ENCODE measurements at regions not wholly inside any gene's neighbourhood (a gene's known extent, or its start where the extent isn't known, plus 50 kb on each side); places are given as distances from the start of the nearest gene placed in this dataset.

- Histone ChIP-seq H3K4me1 (no peaks in the 10 kb centered on the region), H3K36me3 (no peaks in the 10 kb centered on the region), H3K27me3 (no peaks in the 10 kb centered on the region), H3K9me3 (no peaks in the 10 kb centered on the region), H3K4me3 (no peak overlapping the region), H3K27ac (no peak overlapping the region)
- DNase-seq = peak in 1 of 2 donors; percentile 60
- 56 to 63% methylated on average over 6 to 8 of the region's 8 CpGs for WGBS, 2 donors
- TF ChIP-seq POLR2AphosphoS5 (IDR thresholded peaks at IDR 0.05) = no peak
- TF ChIP-seq EP300 (IDR thresholded peaks at IDR 0.05) = no peak
- TF ChIP-seq POLR2A (IDR thresholded peaks at IDR 0.05) = no peak
- no peak for TF ChIP-seq CTCF (IDR thresholded peaks at IDR 0.05)
- no peak for ATAC-seq (ENCODE audit: low FRiP score in 2 of 2)
Measured at GRCh38 chr19:16022251-16022650, 54.0 kb upstream of the TPM4 start.

- Histone ChIP-seq H3K27me3 (no peaks in the 10 kb centered on the region), H3K36me3 (no peaks in the 10 kb centered on the region), H3K4me1 (no peaks in the 10 kb centered on the region), H3K9me3 (no peaks in the 10 kb centered on the region), H3K27ac (no peak overlapping the region), H3K4me3 (no peak overlapping the region)
- ATAC-seq (ENCODE audit: low FRiP score in 2 of 2) = no peak
- TF ChIP-seq POLR2A (IDR thresholded peaks at IDR 0.05) = no peak
- 73% methylated on average over 4 of the region's 4 CpGs; no CpG with 5 or more reads in 1 of the 2 donors for WGBS, 2 donors
- DNase-seq = peak in 1 of 2 donors; percentile 57
Measured at GRCh38 chr19:16022681-16023080, 53.6 kb upstream of the TPM4 start.

GRCh38 chr19:16023146-16023915 lies 53.0 kb upstream of the TPM4 start:
- no peak overlapping the region for H3K27ac ChIP-seq
- H3K36me3 ChIP-seq = no peaks in the 10 kb centered on the region
- no peak overlapping the region for H3K4me3 ChIP-seq
- no peaks in the 10 kb centered on the region for H3K27me3 ChIP-seq
- WGBS, 2 donors = 69 to 100% methylated on average over 1 to 12 of the region's 14 CpGs
- no peaks in the 10 kb centered on the region for H3K4me1 ChIP-seq
- peak in 1 of 2 donors; percentile 50 for DNase-seq
- no peaks in the 10 kb centered on the region for H3K9me3 ChIP-seq
- ATAC-seq (ENCODE audit: low FRiP score in 2 of 2) = no peak
- no peak for TF ChIP-seq POLR2AphosphoS5 (IDR thresholded peaks at IDR 0.05)
- TF ChIP-seq EP300 (IDR thresholded peaks at IDR 0.05) = no peak
- no peak for TF ChIP-seq POLR2A (IDR thresholded peaks at IDR 0.05)

- WGBS, 2 donors = 68 to 82% methylated on average over 8 to 17 of the region's 18 CpGs
Measured at GRCh38 chr19:16024266-16025107, 51.8 kb upstream of the TPM4 start.

More at GRCh38 chr19:16024266-16025107, 51.8 kb upstream of the TPM4 start:
- no peaks in the 10 kb centered on the region for H3K9me3 ChIP-seq
- H3K27me3 ChIP-seq = no peaks in the 10 kb centered on the region
- ATAC-seq (ENCODE audit: low FRiP score in 2 of 2) (no peak), DNase-seq (peak in 1 of 2 donors; percentile 63)
- no peak overlapping the region for H3K27ac ChIP-seq
- H3K4me1 ChIP-seq = no peaks in the 10 kb centered on the region
- H3K36me3 ChIP-seq = no peaks in the 10 kb centered on the region
- no peak overlapping the region for H3K4me3 ChIP-seq
- TF ChIP-seq EP300 (IDR thresholded peaks at IDR 0.05) (no peak), CTCF (IDR thresholded peaks at IDR 0.05) (no peak), POLR2A (IDR thresholded peaks at IDR 0.05) (no peak), POLR2AphosphoS5 (IDR thresholded peaks at IDR 0.05) (no peak)

Measured in upper lobe of left lung (tissue), 6 donors.